Esophagus muscularis mucosa (tissue), 4 donors: ENCODE measurements at regions not wholly inside any gene's neighbourhood (a gene's known extent, or its start where the extent isn't known, plus 50 kb on each side); places are given as distances from the start of the nearest gene placed in this dataset.
"Not testable (repeated sequence)": the region's sequence is repeated elsewhere in the genome, so short reads cannot be mapped to it uniquely, and the experiment has no call there.

Experiments used
- DNase-seq: peaks from one replicate; pipeline ENCODE4 v3.0.0-alpha.2; 2017; ENCODE audit errors: extremely low spot score
- H3K27ac ChIP-seq, 4 donors: fragments of 200-600 bp; sonication (generic); replicated peaks in 1 of 4; 1 replicate in 3 of 4; 2 replicates in 1 of 4; pipeline ENCODE4 v1.5.1; 2016 to 2019; ENCODE audit warnings: mild to moderate bottlenecking in 1 of 4
- H3K27me3 ChIP-seq, 4 donors: fragments of 200-600 bp; sonication (generic); one replicate each; pipeline versions ENCODE4 v1.5.1 to v1.6.0; 2016 to 2019
- H3K36me3 ChIP-seq, 4 donors: fragments of 200-600 bp; sonication (generic); one replicate each; pipeline ENCODE4 v1.5.1; 2016 to 2019
- H3K4me1 ChIP-seq, 4 donors: fragments of 200-600 bp; sonication (generic); one replicate each; pipeline ENCODE4 v1.5.1; 2016 to 2019
- H3K4me3 ChIP-seq, 4 donors: fragments of 200-600 bp; sonication (generic); 1 replicate in 2 of 4; 2 replicates in 2 of 4; pipeline ENCODE4 v1.5.1; 2016 to 2019; ENCODE audit warnings: mild to moderate bottlenecking in 4 of 4, moderate library complexity in 1 of 4
- H3K9me3 ChIP-seq, 4 donors: fragments of 200-600 bp; sonication (generic); 1 replicate in 3 of 4; 2 replicates in 1 of 4; pipeline ENCODE4 v1.5.1; 2016 to 2019
- EP300 ChIP-seq: sonication (generic); formaldehyde crosslinking; IDR thresholded peaks from one replicate; pipeline ENCODE4 v1.6.1; 2017; ENCODE audit warnings: antibody characterized with exemption
- POLR2A ChIP-seq: fragments of 450-650 bp; IDR thresholded peaks from one replicate; pipeline ENCODE4 v1.6.1; 2017; ENCODE audit warnings: antibody characterized with exemption, moderate library complexity, mild to moderate bottlenecking, low read depth
- POLR2AphosphoS5 ChIP-seq, 2 donors: sonication (generic); formaldehyde crosslinking; IDR thresholded peaks; one replicate each; pipeline ENCODE4 v1.6.1; 2017; ENCODE audit warnings: antibody characterized with exemption in 2 of 2
- WGBS: methylation state at CpG from one replicate; pipeline ENCODE4 v1.1.5; 2018; 5-methylcytosine and 5-hydroxymethylcytosine counted together
- intact Hi-C: fragments of 100-400 bp; cut with DNase I; formaldehyde crosslinking; loops from one replicate; pipeline ENCODE4 v1.15.1; 2023
- TF ChIP-seq, protein P1 (sequence below), 3 experiments: fragments of 200-600 bp in 2 of 3; fragments of 450-650 bp in 1 of 3; sonication (generic) in 2 of 3; IDR thresholded peaks; one replicate each; pipeline ENCODE4 v1.5.1; 2017 to 2019; ENCODE audit warnings: antibody characterized with exemption in 3 of 3, mild to moderate bottlenecking in 2 of 3, moderate library complexity in 1 of 3

DNA sequence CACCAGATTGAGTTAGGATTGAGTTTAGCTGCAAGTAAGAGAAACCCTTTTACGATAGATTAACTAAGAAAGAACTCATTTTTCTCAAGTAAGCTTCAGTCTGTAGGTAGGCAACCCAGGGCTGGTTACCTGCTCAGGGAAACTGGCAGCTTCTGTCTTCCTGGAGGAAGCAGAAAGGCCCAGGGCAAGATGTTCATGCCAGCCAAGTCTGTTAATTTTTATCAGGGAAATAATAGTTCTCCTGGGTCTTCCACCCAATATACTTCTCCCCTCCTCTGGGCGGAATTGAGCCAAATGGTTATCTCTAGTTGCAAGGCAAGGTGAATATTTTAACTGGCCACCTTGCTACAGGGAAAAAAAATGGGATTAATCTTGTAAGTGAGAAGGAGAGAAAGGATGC, 98.2 kb downstream of the UTRN start:
- no peak overlapping the region for H3K27ac ChIP-seq

DNA sequence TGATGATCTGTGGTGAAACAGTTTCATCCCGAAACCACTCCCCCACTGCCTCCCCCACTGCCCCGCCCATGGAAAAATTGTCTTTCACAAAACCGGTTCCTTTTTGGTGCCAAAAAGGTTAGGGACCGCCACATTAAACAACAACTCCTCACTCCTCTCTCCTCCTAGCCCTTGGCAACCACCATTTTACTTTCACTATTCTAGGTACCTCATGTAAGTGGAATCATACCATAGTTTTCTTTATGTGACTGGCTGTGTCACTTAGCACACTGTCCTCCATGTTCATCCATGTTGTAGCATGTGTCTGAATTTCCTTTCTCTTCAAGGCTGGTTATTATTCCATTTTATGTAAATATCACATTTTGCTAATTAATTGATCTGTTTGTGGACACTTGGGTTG, 99.3 kb downstream of the UTRN start:
- intact Hi-C loops, result no loop called here

More for the DNA sequence above, 98.2 kb downstream of the UTRN start:
- Histone ChIP-seq H3K36me3 (no peaks in the 10 kb centered on the region), H3K4me1 (peaks cover 9 to 24% (median 11%) of the 10 kb centered on the region in 4 donors), H3K9me3 (no peaks in the 10 kb centered on the region), H3K4me3 (no peak overlapping the region), H3K27me3 (no peaks in the 10 kb centered on the region)
- TF ChIP-seq, protein P1, sequence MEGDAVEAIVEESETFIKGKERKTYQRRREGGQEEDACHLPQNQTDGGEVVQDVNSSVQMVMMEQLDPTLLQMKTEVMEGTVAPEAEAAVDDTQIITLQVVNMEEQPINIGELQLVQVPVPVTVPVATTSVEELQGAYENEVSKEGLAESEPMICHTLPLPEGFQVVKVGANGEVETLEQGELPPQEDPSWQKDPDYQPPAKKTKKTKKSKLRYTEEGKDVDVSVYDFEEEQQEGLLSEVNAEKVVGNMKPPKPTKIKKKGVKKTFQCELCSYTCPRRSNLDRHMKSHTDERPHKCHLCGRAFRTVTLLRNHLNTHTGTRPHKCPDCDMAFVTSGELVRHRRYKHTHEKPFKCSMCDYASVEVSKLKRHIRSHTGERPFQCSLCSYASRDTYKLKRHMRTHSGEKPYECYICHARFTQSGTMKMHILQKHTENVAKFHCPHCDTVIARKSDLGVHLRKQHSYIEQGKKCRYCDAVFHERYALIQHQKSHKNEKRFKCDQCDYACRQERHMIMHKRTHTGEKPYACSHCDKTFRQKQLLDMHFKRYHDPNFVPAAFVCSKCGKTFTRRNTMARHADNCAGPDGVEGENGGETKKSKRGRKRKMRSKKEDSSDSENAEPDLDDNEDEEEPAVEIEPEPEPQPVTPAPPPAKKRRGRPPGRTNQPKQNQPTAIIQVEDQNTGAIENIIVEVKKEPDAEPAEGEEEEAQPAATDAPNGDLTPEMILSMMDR (IDR thresholded peaks at IDR 0.05), result no peak
- TF ChIP-seq POLR2A (no peak), POLR2AphosphoS5 (IDR thresholded peaks at IDR 0.05) (no peak), EP300 (no peak)
- intact Hi-C loops, result no loop called here
- WGBS, result 98% methylated on average over 2 of the region's 2 CpGs
- DNase-seq, result no peak

DNA sequence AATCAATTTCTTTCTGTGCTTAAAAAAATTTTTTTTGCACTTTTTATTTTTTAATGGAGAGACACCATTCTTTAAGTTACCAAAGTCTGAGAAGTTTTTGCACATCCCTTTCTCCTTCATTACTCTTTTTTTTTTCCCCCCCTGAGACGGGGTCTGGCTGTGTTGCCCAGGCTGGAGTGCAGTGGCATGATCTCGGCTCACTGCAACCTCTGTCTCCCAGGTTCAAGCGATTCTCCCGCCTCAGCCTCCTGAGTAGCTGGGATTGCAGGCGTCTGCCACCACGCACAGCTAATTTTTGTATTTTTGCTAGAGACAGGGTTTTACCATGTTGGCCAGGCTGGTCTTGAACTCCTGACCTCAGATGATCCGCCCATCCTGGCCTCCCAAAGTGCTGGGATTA, 104.3 kb downstream of the UTRN start:
- DNase-seq, H3K27me3 ChIP-seq, H3K4me3 ChIP-seq, H3K36me3 ChIP-seq, H3K4me1 ChIP-seq, H3K9me3 ChIP-seq, H3K27ac ChIP-seq, intact Hi-C loops: not testable (repeated sequence)
- WGBS, result 97% methylated on average over 7 of the region's 7 CpGs

More for the DNA sequence above, 99.3 kb downstream of the UTRN start:
- 88% methylated on average over 4 of the region's 4 CpGs for WGBS
- H3K27ac ChIP-seq, result no peak overlapping the region
- H3K9me3 ChIP-seq, result no peaks in the 10 kb centered on the region
- no peaks in the 10 kb centered on the region for H3K27me3 ChIP-seq
- no peak for DNase-seq
- TF ChIP-seq POLR2AphosphoS5 (IDR thresholded peaks at IDR 0.05) (no peak), POLR2A (no peak), EP300 (no peak)
- TF ChIP-seq, protein P1 (IDR thresholded peaks at IDR 0.05), result no peak
- no peaks in the 10 kb centered on the region for H3K36me3 ChIP-seq
- H3K4me3 ChIP-seq, result no peak overlapping the region
- H3K4me1 ChIP-seq, result peaks cover 0 to 13% (median 2%) of the 10 kb centered on the region in 4 donors

DNA sequence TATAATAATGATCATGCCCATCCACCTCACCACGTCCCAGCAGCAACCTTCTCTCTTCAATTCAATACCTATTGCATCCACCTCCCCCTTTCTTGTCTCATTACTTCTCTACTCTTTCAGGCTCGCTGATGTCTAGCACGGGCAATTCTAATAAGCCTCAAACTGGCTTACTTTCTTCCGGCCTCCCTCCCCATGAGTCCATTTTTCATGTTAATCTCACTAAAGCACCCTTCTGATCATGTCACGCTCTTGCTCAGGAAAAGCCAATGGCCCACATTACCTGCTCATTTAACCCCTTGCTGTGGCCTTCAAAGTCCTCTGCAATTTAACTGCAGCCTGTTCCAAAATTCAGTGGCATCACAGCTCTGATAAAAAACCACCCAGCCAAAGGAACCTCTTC, 105.1 kb downstream of the UTRN start:
- H3K4me1 ChIP-seq, result peaks cover 0 to 3% (median 0%) of the 10 kb centered on the region in 4 donors
- H3K9me3 ChIP-seq, result no peaks in the 10 kb centered on the region
- WGBS, result 93% methylated on average over 5 of the region's 5 CpGs
- H3K4me3 ChIP-seq, result no peak overlapping the region
- H3K27me3 ChIP-seq, result no peaks in the 10 kb centered on the region
- H3K36me3 ChIP-seq, result no peaks in the 10 kb centered on the region
- H3K27ac ChIP-seq, result no peak overlapping the region
- intact Hi-C loops, result no loop called here
- no peak for TF ChIP-seq POLR2A
- TF ChIP-seq POLR2AphosphoS5 (IDR thresholded peaks at IDR 0.05), result no peak
- TF ChIP-seq, protein P1 (IDR thresholded peaks at IDR 0.05), result no peak
- no peak for TF ChIP-seq EP300
- DNase-seq, result no peak

DNA sequence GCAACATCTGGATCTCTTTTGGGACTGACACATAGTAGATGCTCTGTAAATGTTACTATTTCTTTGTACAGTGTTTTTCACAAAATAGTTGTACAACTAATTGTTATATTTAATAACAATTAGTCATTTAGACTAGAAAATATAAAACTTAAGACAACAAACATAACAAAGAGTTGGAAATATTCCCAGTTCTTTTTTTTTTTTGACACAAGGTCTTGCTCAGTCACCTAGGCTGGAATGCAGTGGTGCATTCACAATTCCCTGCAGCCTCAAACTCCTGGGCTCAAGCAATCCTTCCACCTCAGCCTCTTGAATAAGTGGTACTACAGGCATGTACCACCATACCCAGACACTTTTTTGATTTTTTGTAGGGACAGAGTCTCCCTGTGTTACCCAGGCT, 105.8 kb downstream of the UTRN start:
- Histone ChIP-seq H3K4me1 (peaks cover 0 to 6% (median 2%) of the 10 kb centered on the region in 4 donors), H3K27ac (no peak overlapping the region), H3K4me3 (no peak overlapping the region)

More for the DNA sequence above, 105.8 kb downstream of the UTRN start:
- intact Hi-C loops, result no loop called here
- no peaks in the 10 kb centered on the region for H3K9me3 ChIP-seq
- no peaks in the 10 kb centered on the region for H3K27me3 ChIP-seq
- H3K36me3 ChIP-seq, result no peaks in the 10 kb centered on the region
- TF ChIP-seq, protein P1 (IDR thresholded peaks at IDR 0.05), result no peak
- TF ChIP-seq POLR2AphosphoS5 (IDR thresholded peaks at IDR 0.05) (no peak), POLR2A (no peak), EP300 (no peak)
- DNase-seq, result no peak
